Smooth muscle cell (in vitro differentiated cells): ENCODE measurements at regions not wholly inside any gene's neighbourhood (a gene's known extent, or its start where the extent isn't known, plus 50 kb on each side); places are given as distances from the start of the nearest gene placed in this dataset.

Experiments used
- DNase-seq: peaks from one replicate; lab custom pipeline; 2025; ENCODE audit not compliant: unreplicated experiment; lab: John Stamatoyannopoulos, UW
- H2AFZ ChIP-seq: fragments of 200-600 bp; sonication (generic); 2 replicates; pipeline ENCODE4 v1.6.0; 2016; ENCODE audit warnings: antibody characterized with exemption, low read depth, mild to moderate bottlenecking
- H3F3A ChIP-seq: fragments of 200-600 bp; sonication (generic); 2 replicates; pipeline ENCODE4 v1.6.0; 2017; ENCODE audit warnings: antibody characterized with exemption, low read depth
- H3K27ac ChIP-seq: fragments of 200-600 bp; sonication (generic); 2 replicates; pipeline ENCODE4 v1.5.1; 2016; ENCODE audit warnings: low read depth, mild to moderate bottlenecking
- H3K27me3 ChIP-seq: fragments of 200-600 bp; sonication (generic); 2 replicates; pipeline ENCODE4 v1.6.1; 2016; ENCODE audit warnings: low read depth, mild to moderate bottlenecking
- H3K36me3 ChIP-seq: fragments of 200-600 bp; sonication (generic); 2 replicates; pipeline ENCODE4 v1.5.1; 2016; ENCODE audit warnings: low read depth
- H3K4me1 ChIP-seq: fragments of 200-600 bp; sonication (generic); 2 replicates; pipeline ENCODE4 v1.5.1; 2016; ENCODE audit warnings: low read depth
- H3K4me2 ChIP-seq: fragments of 200-600 bp; sonication (generic); 2 replicates; pipeline ENCODE4 v1.6.0; 2016; ENCODE audit warnings: mild to moderate bottlenecking
- H3K4me3 ChIP-seq: fragments of 200-600 bp; sonication (generic); 2 replicates; pipeline ENCODE4 v1.5.1; 2016; ENCODE audit warnings: mild to moderate bottlenecking
- H3K79me2 ChIP-seq: fragments of 200-600 bp; sonication (generic); 2 replicates; pipeline ENCODE4 v1.6.0; 2016; ENCODE audit warnings: low read depth, mild to moderate bottlenecking
- H3K9ac ChIP-seq: fragments of 200-600 bp; sonication (generic); 2 replicates; pipeline ENCODE4 v1.6.0; 2016; ENCODE audit warnings: low read depth
- H3K9me3 ChIP-seq: fragments of 200-600 bp; sonication (generic); replicated peaks from 2 replicates; pipeline ENCODE4 v1.5.1; 2016; ENCODE audit warnings: low read depth
- H4K20me1 ChIP-seq: fragments of 200-600 bp; sonication (generic); 2 replicates; pipeline ENCODE4 v1.6.0; 2016; ENCODE audit warnings: low read depth
- WGBS: methylation state at CpG from one replicate; pipeline ENCODE4 v1.1.7; 2016; ENCODE audit warnings: low lambda C conversion rate; 5-methylcytosine and 5-hydroxymethylcytosine counted together
- TF ChIP-seq, protein P1 (sequence below): fragments of 200-600 bp; sonication (generic); IDR thresholded peaks from 2 replicates; pipeline ENCODE4 v1.5.1; 2017; ENCODE audit warnings: borderline replicate concordance, mild to moderate bottlenecking, antibody characterized with exemption; ENCODE audit not compliant: insufficient read depth, poor library complexity, severe bottlenecking

DNA sequence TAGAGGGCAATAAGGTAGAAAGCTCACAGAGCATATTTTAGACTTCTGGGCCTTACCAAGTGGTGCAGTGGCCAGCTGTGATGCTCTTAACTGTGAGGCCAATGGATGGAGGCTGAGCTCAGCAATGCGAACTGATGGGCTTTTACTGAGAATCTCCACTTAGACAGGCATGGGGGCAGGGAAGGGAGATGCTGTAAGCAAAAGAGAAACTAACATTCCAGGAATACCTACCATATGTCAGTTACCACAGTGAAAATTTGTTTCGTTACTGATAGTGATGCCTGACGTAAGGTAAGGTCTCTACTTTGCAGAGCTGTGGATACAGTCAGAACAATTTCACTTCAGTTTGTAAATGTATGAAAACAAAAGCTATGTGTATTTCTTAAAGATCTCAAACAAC, 250.6 kb upstream of the ZFHX3 start:
- H3K4me1 ChIP-seq, result peaks cover 8% of the 10 kb centered on the region
- H3K4me2 ChIP-seq, result no peak overlapping the region
- H3K4me3 ChIP-seq, result no peak overlapping the region
- no peaks in the 10 kb centered on the region for H3K9me3 ChIP-seq
- no peaks in the 10 kb centered on the region for H3K79me2 ChIP-seq
- WGBS, result 36% methylated on average over 3 of the region's 3 CpGs
- no peaks in the 10 kb centered on the region for H3K27me3 ChIP-seq
- no peaks in the 10 kb centered on the region for H3K36me3 ChIP-seq
- no peaks in the 10 kb centered on the region for H4K20me1 ChIP-seq
- TF ChIP-seq, protein P1, sequence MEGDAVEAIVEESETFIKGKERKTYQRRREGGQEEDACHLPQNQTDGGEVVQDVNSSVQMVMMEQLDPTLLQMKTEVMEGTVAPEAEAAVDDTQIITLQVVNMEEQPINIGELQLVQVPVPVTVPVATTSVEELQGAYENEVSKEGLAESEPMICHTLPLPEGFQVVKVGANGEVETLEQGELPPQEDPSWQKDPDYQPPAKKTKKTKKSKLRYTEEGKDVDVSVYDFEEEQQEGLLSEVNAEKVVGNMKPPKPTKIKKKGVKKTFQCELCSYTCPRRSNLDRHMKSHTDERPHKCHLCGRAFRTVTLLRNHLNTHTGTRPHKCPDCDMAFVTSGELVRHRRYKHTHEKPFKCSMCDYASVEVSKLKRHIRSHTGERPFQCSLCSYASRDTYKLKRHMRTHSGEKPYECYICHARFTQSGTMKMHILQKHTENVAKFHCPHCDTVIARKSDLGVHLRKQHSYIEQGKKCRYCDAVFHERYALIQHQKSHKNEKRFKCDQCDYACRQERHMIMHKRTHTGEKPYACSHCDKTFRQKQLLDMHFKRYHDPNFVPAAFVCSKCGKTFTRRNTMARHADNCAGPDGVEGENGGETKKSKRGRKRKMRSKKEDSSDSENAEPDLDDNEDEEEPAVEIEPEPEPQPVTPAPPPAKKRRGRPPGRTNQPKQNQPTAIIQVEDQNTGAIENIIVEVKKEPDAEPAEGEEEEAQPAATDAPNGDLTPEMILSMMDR, result no peak
- H2AFZ ChIP-seq, result no peak overlapping the region
- DNase-seq, result no peak
- no peak overlapping the region for H3K9ac ChIP-seq
- no peak overlapping the region for H3K27ac ChIP-seq
- no peaks in the 10 kb centered on the region for H3F3A ChIP-seq

DNA sequence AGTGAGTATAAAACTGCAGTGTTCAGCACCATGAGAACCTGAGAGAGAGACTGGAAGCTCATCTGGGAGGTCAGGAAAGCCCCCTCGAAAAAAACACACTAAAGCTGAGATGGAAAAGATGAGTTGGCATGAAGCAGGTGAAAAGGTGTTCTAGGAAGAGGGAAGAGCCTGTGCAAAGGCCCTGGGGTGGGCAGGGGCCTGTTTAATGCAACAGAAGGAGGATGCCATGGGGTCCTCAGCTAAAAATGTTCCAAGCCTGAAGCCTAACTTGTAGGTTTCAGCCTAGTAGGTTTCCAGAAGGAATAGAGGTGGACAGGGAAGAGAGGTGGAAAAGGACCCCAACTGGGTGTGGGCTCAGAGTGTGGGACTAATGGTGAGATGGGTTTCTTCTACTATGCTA, 242.3 kb upstream of the ZFHX3 start:
- Histone ChIP-seq H3K4me3 (no peak overlapping the region), H3K9me3 (no peaks in the 10 kb centered on the region), H3K4me2 (no peak overlapping the region), H3K79me2 (no peaks in the 10 kb centered on the region), H3K4me1 (no peaks in the 10 kb centered on the region), H2AFZ (no peak overlapping the region), H4K20me1 (no peaks in the 10 kb centered on the region), H3K27ac (no peak overlapping the region), H3K36me3 (no peaks in the 10 kb centered on the region), H3K9ac (no peak overlapping the region), H3F3A (no peaks in the 10 kb centered on the region), H3K27me3 (no peaks in the 10 kb centered on the region)
- WGBS, result 65% methylated on average over 1 of the region's 1 CpG
- TF ChIP-seq, protein P1, result no peak
- no peak for DNase-seq

DNA sequence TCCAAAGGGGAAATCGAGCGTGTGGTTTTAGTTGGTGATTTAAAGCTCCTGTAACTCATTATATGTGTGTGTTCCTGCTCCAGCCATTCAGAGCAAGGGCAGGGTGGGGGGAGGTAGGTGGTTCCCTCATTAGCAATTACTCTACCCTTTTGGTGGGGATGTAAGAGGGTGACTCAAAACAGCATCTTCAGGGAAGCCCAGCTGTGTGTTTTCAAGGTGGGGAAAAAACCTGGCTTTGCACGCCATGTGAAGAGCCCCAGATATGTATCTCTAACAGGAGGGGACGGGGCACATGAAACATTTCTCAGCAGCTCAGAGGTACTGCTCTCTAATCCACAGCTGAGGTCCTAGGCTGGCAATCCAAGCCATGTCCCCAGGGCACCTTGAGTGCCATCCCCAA, 241.3 kb upstream of the ZFHX3 start:
- H3K27me3 ChIP-seq, result no peaks in the 10 kb centered on the region
- no peak overlapping the region for H3K4me2 ChIP-seq
- no peaks in the 10 kb centered on the region for H3K79me2 ChIP-seq
- no peak overlapping the region for H2AFZ ChIP-seq
- H3K9ac ChIP-seq, result no peak overlapping the region
- no peaks in the 10 kb centered on the region for H3K9me3 ChIP-seq
- no peak overlapping the region for H3K27ac ChIP-seq
- no peaks in the 10 kb centered on the region for H3K4me1 ChIP-seq
- H4K20me1 ChIP-seq, result no peaks in the 10 kb centered on the region
- DNase-seq, result no peak
- H3K4me3 ChIP-seq, result no peak overlapping the region
- TF ChIP-seq, protein P1, result no peak
- H3K36me3 ChIP-seq, result no peaks in the 10 kb centered on the region
- 93% methylated on average over 4 of the region's 4 CpGs for WGBS
- no peaks in the 10 kb centered on the region for H3F3A ChIP-seq

DNA sequence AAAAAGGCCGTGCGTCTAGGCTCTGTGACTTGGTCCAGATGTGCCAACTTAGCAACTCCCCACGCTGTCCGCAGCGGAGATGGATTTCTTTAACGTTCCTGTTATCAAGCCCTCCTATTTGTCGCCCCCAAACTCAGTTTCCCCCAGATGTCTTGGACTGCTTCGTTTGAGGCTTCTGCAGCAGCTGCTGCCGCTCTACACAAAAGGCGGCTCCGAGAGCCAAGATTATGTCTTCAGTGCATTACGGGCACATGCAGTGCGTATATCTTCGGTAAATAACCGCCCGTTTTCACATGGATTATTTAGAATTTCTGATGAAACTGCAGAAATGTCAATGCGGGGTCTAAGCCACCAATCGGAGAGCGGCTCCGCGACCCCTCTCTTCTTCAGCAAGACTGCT, 240.6 kb upstream of the ZFHX3 start:
- H3K4me2 ChIP-seq, result no peak overlapping the region
- WGBS, result 94% methylated on average over 21 of the region's 21 CpGs
- H2AFZ ChIP-seq, result no peak overlapping the region
- H3K36me3 ChIP-seq, result no peaks in the 10 kb centered on the region
- no peaks in the 10 kb centered on the region for H3K79me2 ChIP-seq
- TF ChIP-seq, protein P1, result no peak
- H3K27ac ChIP-seq, result no peak overlapping the region
- no peak overlapping the region for H3K9ac ChIP-seq
- no peaks in the 10 kb centered on the region for H3K9me3 ChIP-seq
- H3K4me3 ChIP-seq, result no peak overlapping the region
- H3K27me3 ChIP-seq, result no peaks in the 10 kb centered on the region
- H3K4me1 ChIP-seq, result no peaks in the 10 kb centered on the region
- H4K20me1 ChIP-seq, result no peaks in the 10 kb centered on the region
- no peaks in the 10 kb centered on the region for H3F3A ChIP-seq
- no peak for DNase-seq
